Spleen (tissue), 7 donors: ENCODE measurements at regions not wholly inside any gene's neighbourhood (a gene's known extent, or its start where the extent isn't known, plus 50 kb on each side); places are given as distances from the start of the nearest gene placed in this dataset.

Source experiments
- POLR2A ChIP-seq, 3 donors: fragments of 450-650 bp; IDR thresholded peaks; one replicate each; pipeline ENCODE4 v1.5.1; 2017; ENCODE audit warnings: antibody characterized with exemption in 3 of 3, mild to moderate bottlenecking in 1 of 3
- TF ChIP-seq, protein P1 (sequence below), 11 experiments: fragments of 200-600 bp in 7 of 11; fragments of 450-650 bp in 4 of 11; sonication (generic) in 4 of 11; IDR thresholded peaks in 8 of 11; conservative IDR thresholded peaks in 3 of 11; 1 replicate in 7 of 11; 2 replicates in 4 of 11; pipeline versions ENCODE4 v1.4.0 to v1.8.0; 2016 to 2021; ENCODE audit warnings: antibody characterized with exemption in 11 of 11, inconsistent platforms in 4 of 11, mild to moderate bottlenecking in 1 of 11
- donor health status: DM: no; HTN: no; CAD: no; lungs with moderate emphysema.
- donor health status: DM: no; HTN: no; CAD: no.
- donor health status: DM: no; HTN: no; CAD: no.

DNA sequence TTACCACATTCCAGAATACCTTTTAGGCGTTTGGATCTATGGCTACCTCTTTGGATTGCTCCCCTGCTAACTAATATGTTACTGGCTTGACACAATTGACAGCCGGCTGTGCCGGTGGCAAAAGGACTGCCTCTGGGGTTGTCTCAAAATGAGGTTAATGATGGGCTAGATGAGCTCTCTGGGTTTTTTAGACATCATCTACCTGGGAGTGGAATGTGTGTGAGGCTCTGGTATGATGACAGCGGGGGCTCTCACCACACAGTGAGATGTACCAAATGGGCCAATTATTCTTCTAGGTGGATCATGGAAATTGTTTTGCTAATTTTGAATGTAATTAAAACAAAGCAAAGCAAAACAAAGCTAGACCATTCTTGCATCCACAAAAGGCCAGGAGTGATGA is 391.1 kb upstream of the SPRED2 start:
- TF ChIP-seq POLR2A (IDR thresholded peaks at IDR 0.05) = no peak
- TF ChIP-seq, protein P1, sequence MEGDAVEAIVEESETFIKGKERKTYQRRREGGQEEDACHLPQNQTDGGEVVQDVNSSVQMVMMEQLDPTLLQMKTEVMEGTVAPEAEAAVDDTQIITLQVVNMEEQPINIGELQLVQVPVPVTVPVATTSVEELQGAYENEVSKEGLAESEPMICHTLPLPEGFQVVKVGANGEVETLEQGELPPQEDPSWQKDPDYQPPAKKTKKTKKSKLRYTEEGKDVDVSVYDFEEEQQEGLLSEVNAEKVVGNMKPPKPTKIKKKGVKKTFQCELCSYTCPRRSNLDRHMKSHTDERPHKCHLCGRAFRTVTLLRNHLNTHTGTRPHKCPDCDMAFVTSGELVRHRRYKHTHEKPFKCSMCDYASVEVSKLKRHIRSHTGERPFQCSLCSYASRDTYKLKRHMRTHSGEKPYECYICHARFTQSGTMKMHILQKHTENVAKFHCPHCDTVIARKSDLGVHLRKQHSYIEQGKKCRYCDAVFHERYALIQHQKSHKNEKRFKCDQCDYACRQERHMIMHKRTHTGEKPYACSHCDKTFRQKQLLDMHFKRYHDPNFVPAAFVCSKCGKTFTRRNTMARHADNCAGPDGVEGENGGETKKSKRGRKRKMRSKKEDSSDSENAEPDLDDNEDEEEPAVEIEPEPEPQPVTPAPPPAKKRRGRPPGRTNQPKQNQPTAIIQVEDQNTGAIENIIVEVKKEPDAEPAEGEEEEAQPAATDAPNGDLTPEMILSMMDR (IDR thresholded peaks at IDR 0.05 in 8 of 11, conservative IDR thresholded peaks at IDR 0.05 in 3 of 11) = no peak
